ENCODE measurements at regions not wholly inside any gene's neighbourhood (a gene's known extent, or its start where the extent isn't known, plus 50 kb on each side); places are given as distances from the start of the nearest gene placed in this dataset.

DNA sequence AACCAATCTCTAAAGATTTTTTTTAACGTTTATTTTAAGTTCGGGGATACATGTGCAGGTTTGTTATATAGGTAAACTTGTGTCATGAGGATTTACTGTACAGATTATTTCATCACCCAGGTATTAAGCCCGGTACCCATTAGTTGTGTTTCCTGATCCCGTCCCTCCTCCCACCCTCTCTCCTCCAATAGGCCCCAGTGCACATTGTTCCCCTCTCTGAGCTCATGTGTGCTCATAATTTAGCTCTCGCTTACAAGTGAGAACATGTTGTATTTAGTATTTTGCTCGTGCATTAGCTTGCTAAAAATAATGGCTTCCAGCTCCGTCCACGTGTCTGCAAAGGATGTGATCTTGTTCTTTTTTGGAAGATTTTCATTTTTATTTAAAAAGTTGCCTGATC lies 2309.4 kb upstream of the AGA start:
- Mint-ChIP-seq H3K4me3 (ENCODE audit: low read depth) (no peak overlapping the region), H3K27ac (no peak overlapping the region), H3K27me3 (no peaks in the 10 kb centered on the region), H3K9me3 (ENCODE audit: low read depth) (no peaks in the 10 kb centered on the region), H3K36me3 (ENCODE audit: insufficient read depth) (no peaks in the 10 kb centered on the region), H3K4me1 (ENCODE audit: low read depth) (peaks cover 22% of the 10 kb centered on the region)
- no peak for DNase-seq (ENCODE audit: low spot score, unreplicated experiment)
- TF ChIP-seq, protein P1, sequence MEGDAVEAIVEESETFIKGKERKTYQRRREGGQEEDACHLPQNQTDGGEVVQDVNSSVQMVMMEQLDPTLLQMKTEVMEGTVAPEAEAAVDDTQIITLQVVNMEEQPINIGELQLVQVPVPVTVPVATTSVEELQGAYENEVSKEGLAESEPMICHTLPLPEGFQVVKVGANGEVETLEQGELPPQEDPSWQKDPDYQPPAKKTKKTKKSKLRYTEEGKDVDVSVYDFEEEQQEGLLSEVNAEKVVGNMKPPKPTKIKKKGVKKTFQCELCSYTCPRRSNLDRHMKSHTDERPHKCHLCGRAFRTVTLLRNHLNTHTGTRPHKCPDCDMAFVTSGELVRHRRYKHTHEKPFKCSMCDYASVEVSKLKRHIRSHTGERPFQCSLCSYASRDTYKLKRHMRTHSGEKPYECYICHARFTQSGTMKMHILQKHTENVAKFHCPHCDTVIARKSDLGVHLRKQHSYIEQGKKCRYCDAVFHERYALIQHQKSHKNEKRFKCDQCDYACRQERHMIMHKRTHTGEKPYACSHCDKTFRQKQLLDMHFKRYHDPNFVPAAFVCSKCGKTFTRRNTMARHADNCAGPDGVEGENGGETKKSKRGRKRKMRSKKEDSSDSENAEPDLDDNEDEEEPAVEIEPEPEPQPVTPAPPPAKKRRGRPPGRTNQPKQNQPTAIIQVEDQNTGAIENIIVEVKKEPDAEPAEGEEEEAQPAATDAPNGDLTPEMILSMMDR (IDR thresholded peaks at IDR 0.05; ENCODE audit: unreplicated experiment) = no peak

DNA sequence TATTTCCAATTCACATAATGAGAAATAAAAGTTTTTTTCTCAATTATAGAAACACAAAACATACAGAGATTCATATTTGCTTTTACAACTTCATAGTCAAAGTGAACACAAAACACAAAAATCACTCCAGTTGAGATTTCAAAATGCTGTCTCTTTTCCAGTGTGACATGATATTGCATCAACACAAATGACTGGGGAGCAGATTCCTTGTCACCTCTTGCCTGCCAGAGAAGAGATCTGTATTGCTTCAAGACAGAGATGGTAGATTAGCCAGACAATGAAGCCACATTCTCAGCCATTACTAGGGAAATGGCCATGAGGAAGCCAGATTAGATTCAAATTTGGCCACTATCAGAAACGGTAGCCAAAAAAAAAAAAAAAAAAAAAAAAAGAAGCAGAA lies 2313.1 kb upstream of the AGA start:
- H3K27me3 Mint-ChIP-seq = no peaks in the 10 kb centered on the region
- no peaks in the 10 kb centered on the region for H3K9me3 Mint-ChIP-seq (ENCODE audit: low read depth)
- no peak overlapping the region for H3K27ac Mint-ChIP-seq
- no peak overlapping the region for H3K4me3 Mint-ChIP-seq (ENCODE audit: low read depth)
- H3K36me3 Mint-ChIP-seq (ENCODE audit: insufficient read depth) = no peaks in the 10 kb centered on the region
- H3K4me1 Mint-ChIP-seq (ENCODE audit: low read depth) = peaks cover 21% of the 10 kb centered on the region
- TF ChIP-seq, protein P1 (IDR thresholded peaks at IDR 0.05; ENCODE audit: unreplicated experiment) = no peak
- no peak for DNase-seq (ENCODE audit: low spot score, unreplicated experiment)

DNA sequence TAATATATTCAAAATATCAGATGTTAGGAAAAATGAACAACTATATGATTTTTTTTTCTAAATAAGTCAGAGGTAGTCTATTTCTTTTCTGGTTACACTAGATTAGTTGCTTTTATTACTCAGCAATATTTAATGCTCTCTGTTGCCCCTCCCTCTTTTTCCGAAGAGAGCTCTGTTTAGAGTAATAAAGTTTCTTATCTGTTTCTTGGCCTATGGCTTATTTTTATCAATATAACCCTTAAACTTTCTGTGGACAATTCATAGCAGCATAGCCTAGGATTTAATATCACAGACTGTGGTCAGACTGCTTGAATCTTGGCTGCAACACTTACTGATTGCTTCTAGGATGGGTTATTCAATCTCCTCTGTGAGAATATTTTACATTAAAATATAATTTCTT lies 2315.4 kb upstream of the AGA start:
- TF ChIP-seq, protein P1 (IDR thresholded peaks at IDR 0.05; ENCODE audit: unreplicated experiment) = no peak
- H3K27ac Mint-ChIP-seq = no peak overlapping the region

DNA sequence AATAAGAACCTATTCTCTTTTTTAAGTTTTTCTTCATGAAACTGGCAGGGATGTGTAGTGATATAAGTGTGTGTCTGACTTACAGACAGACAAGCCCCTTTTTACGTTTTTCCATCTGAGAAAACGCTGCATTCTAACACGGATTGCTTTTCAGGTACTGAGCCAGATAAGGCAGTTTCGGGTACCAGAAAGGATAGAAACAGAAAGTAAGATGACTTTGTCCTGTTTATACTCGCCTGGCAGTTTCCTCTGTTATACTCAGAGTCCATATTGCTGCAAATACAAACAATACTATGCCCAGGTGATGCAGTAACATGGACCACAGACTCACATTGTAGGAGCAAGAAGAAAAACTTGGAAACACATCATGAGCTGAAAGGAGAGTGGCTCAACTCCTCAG lies 2320.6 kb upstream of the AGA start:
- no peak overlapping the region for H3K4me3 Mint-ChIP-seq (ENCODE audit: low read depth)
- no peak for DNase-seq (ENCODE audit: low spot score, unreplicated experiment)
- H3K27me3 Mint-ChIP-seq = no peaks in the 10 kb centered on the region
- H3K9me3 Mint-ChIP-seq (ENCODE audit: low read depth) = peaks cover 17% of the 10 kb centered on the region
- TF ChIP-seq, protein P1 (IDR thresholded peaks at IDR 0.05; ENCODE audit: unreplicated experiment) = no peak
- H3K4me1 Mint-ChIP-seq (ENCODE audit: low read depth) = no peaks in the 10 kb centered on the region
- no peak overlapping the region for H3K27ac Mint-ChIP-seq
- no peaks in the 10 kb centered on the region for H3K36me3 Mint-ChIP-seq (ENCODE audit: insufficient read depth)

More for the DNA sequence above, 2315.4 kb upstream of the AGA start:
- Mint-ChIP-seq H3K27me3 (no peaks in the 10 kb centered on the region), H3K4me3 (ENCODE audit: low read depth) (no peak overlapping the region), H3K9me3 (ENCODE audit: low read depth) (no peaks in the 10 kb centered on the region), H3K4me1 (ENCODE audit: low read depth) (peaks cover 4% of the 10 kb centered on the region), H3K36me3 (ENCODE audit: insufficient read depth) (no peaks in the 10 kb centered on the region)
- DNase-seq (ENCODE audit: low spot score, unreplicated experiment) = no peak

DNA sequence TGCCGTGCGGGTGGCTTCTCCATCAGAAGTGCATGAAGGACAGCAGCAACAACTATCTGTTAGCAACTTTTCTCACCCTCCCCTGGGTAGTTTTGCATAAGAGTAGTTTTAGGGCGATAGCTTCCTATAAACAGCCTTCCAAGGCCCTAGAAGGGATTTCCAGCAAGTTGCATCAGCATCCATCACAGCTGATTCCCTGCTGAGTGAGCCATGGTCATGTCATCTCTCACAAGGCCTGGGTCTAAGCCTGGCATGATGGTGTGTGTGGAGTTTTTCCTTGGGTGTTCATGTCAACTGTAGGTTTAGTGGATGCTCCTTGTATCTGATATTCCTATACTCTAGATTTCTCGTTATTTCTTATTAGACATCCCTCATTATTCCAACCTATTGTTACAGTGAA lies 2324.7 kb upstream of the AGA start:
- TF ChIP-seq, protein P1 (IDR thresholded peaks at IDR 0.05; ENCODE audit: unreplicated experiment) = no peak
- Mint-ChIP-seq H3K9me3 (ENCODE audit: low read depth) (peaks cover 19% of the 10 kb centered on the region), H3K36me3 (ENCODE audit: insufficient read depth) (no peaks in the 10 kb centered on the region), H3K4me1 (ENCODE audit: low read depth) (no peaks in the 10 kb centered on the region), H3K27ac (no peak overlapping the region), H3K27me3 (no peaks in the 10 kb centered on the region), H3K4me3 (ENCODE audit: low read depth) (no peak overlapping the region)
- DNase-seq (ENCODE audit: low spot score, unreplicated experiment) = no peak
